ENCODE measurements at regions not wholly inside any gene's neighbourhood (a gene's known extent, or its start where the extent isn't known, plus 50 kb on each side); places are given as distances from the start of the nearest gene placed in this dataset.
A peak's percentile ranks its signal among the peaks of the same experiment; 100 is the strongest.
"Not testable (repeated sequence)": the region's sequence is repeated elsewhere in the genome, so short reads cannot be mapped to it uniquely, and the experiment has no call there.

DNA sequence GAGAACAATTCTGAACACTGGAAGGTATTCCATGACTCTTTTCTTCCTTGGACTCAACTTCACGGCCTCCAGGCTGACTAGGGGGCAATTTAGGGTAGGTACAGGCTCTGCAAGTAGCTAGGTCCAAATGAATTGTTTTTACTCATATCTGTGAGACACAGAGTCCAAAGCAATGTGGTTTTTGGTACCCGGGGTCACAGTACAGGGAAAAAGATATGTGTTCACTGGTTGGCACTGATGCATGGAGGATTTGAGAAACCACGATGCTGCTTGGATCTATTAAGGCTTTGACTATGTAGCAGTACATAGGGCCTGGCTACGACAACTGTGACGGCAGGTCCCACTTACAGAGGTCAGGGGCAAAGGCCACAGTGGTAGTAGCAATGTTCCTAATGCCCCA is 200.6 kb downstream of the DUSP10 start:
- Histone ChIP-seq H3K4me3 (ENCODE audit: low read depth, low read length) (no peak overlapping the region), H3K9me3 (ENCODE audit: control insufficient read depth, insufficient read depth, low read length) (no peaks in the 10 kb centered on the region), H3K27me3 (ENCODE audit: control insufficient read depth, insufficient read depth, low read length) (no peaks in the 10 kb centered on the region), H3K27ac (ENCODE audit: low read depth, low read length) (no peak overlapping the region)
- ChIA-PET POLR2A (no interaction called here), CTCF (interaction anchor here (0.7 to 1.5 kb wide), 3 partner anchors 106 to 913 kb away, joined by 3 to 4 read pairs (median 3); no protein-coding TSS in a partner anchor)
- TF ChIP-seq, protein P1, sequence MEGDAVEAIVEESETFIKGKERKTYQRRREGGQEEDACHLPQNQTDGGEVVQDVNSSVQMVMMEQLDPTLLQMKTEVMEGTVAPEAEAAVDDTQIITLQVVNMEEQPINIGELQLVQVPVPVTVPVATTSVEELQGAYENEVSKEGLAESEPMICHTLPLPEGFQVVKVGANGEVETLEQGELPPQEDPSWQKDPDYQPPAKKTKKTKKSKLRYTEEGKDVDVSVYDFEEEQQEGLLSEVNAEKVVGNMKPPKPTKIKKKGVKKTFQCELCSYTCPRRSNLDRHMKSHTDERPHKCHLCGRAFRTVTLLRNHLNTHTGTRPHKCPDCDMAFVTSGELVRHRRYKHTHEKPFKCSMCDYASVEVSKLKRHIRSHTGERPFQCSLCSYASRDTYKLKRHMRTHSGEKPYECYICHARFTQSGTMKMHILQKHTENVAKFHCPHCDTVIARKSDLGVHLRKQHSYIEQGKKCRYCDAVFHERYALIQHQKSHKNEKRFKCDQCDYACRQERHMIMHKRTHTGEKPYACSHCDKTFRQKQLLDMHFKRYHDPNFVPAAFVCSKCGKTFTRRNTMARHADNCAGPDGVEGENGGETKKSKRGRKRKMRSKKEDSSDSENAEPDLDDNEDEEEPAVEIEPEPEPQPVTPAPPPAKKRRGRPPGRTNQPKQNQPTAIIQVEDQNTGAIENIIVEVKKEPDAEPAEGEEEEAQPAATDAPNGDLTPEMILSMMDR (IDR thresholded peaks at IDR 0.05; ENCODE audit: low read depth, low read length): no peak
- DNase-seq (ENCODE audit: low read depth, low spot score): no peak

- ChIA-PET CTCF (interaction anchor here (0.5 to 1.9 kb wide), 23 partner anchors 13 to 912 kb away, joined by 3 to 11 read pairs (median 4); partner anchors contain the start of gene DUSP10), POLR2A (interaction anchor here (0.8 kb wide), 1 partner anchor 351 kb away, joined by 3 read pairs; no protein-coding TSS in a partner anchor)
- Histone ChIP-seq H3K27ac (ENCODE audit: low read depth, low read length) (no peak overlapping the region), H3K4me3 (ENCODE audit: low read depth, low read length) (no peak overlapping the region), H3K9me3 (ENCODE audit: control insufficient read depth, insufficient read depth, low read length) (no peaks in the 10 kb centered on the region), H3K27me3 (ENCODE audit: control insufficient read depth, insufficient read depth, low read length) (no peaks in the 10 kb centered on the region)
- DNase-seq (ENCODE audit: low read depth, low spot score): no peak
- TF ChIP-seq, protein P1 (IDR thresholded peaks at IDR 0.05; ENCODE audit: low read depth, low read length): peak; percentile 65
These were observed 198.3 kb downstream of the DUSP10 start for GRCh38 chr1:221543529-221544120.

DNA sequence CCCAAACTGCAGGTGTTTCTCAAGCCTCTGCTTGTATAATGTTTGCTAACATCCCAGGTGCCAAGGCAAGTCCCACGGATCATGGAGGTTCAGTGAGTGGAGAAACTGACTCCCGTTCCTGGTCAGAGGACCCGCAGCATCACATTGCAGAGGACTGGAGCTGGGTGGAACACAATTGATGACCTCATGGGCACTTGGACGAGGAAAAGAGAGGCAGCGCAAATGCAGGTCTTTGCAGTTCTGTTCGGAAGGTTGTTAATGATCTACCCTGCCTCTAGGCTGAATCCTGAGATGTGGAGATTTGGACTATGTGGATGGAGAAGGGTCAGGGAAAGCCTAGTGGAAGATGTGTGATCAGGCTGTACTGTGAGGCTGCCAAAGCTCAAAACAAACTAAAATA is 192.9 kb downstream of the DUSP10 start:
- TF ChIP-seq, protein P1 (IDR thresholded peaks at IDR 0.05; ENCODE audit: low read depth, low read length): no peak
- H3K4me3 ChIP-seq (ENCODE audit: low read depth, low read length): no peak overlapping the region
- DNase-seq (ENCODE audit: low read depth, low spot score): no peak
- no peak overlapping the region for H3K27ac ChIP-seq (ENCODE audit: low read depth, low read length)
- no peaks in the 10 kb centered on the region for H3K27me3 ChIP-seq (ENCODE audit: control insufficient read depth, insufficient read depth, low read length)
- no peaks in the 10 kb centered on the region for H3K9me3 ChIP-seq (ENCODE audit: control insufficient read depth, insufficient read depth, low read length)
- POLR2A ChIA-PET: no interaction called here
- CTCF ChIA-PET: no interaction called here

DNA sequence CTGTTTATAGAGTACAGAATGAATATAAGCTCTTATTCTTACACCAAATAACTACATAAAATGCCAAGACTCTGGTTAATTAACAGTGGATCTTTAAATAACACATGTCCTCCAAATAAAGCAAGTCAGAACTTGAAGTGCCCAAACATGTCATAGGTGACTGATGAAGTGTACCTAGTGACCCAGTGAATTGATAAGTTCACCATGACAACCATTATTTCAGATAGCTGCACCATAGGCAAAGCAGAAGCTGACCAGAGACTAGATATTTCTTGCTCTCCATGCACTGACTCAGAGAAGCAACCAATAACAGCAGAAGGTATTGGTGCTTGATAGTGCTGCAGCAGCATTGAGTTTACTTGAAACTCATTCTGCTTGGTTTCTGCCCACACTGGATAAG is 192.1 kb downstream of the DUSP10 start:
- no peak for DNase-seq (ENCODE audit: low read depth, low spot score)
- ChIA-PET CTCF (no interaction called here), POLR2A (no interaction called here)
- H3K4me3 ChIP-seq (ENCODE audit: low read depth, low read length): no peak overlapping the region
- no peaks in the 10 kb centered on the region for H3K27me3 ChIP-seq (ENCODE audit: control insufficient read depth, insufficient read depth, low read length)
- H3K27ac ChIP-seq (ENCODE audit: low read depth, low read length): no peak overlapping the region
- TF ChIP-seq, protein P1 (IDR thresholded peaks at IDR 0.05; ENCODE audit: low read depth, low read length): no peak
- H3K9me3 ChIP-seq (ENCODE audit: control insufficient read depth, insufficient read depth, low read length): no peaks in the 10 kb centered on the region

- H3K4me3 ChIP-seq (ENCODE audit: low read depth, low read length); DNase-seq (ENCODE audit: low read depth, low spot score); POLR2A ChIA-PET; H3K27ac ChIP-seq (ENCODE audit: low read depth, low read length); CTCF ChIA-PET; H3K27me3 ChIP-seq (ENCODE audit: control insufficient read depth, insufficient read depth, low read length); H3K9me3 ChIP-seq (ENCODE audit: control insufficient read depth, insufficient read depth, low read length): not testable (repeated sequence)
These were observed 189.1 kb downstream of the DUSP10 start for GRCh38 chr1:221552792-221553191.

Data from AG04450 (cell line).